Loucy (cell line): ENCODE measurements at regions not wholly inside any gene's neighbourhood (a gene's known extent, or its start where the extent isn't known, plus 50 kb on each side); places are given as distances from the start of the nearest gene placed in this dataset.

Experiments
- H2AFZ ChIP-seq: fragments of 200-600 bp; sonication (generic); 2 replicates; pipeline ENCODE4 v1.6.0; 2016; ENCODE audit warnings: antibody characterized with exemption, mild to moderate bottlenecking, low read length, moderate library complexity
- H3F3A ChIP-seq: fragments of 200-600 bp; 2 replicates; pipeline ENCODE4 v1.6.0; 2016; ENCODE audit warnings: antibody characterized with exemption, low read depth, mild to moderate bottlenecking
- H3K27me3 ChIP-seq: fragments of 200-600 bp; sonication (generic); 2 replicates; pipeline ENCODE4 v1.6.1; 2014; ENCODE audit warnings: low read length, mild to moderate bottlenecking; ENCODE audit not compliant: insufficient read depth, poor library complexity, severe bottlenecking
- H3K36me3 ChIP-seq: fragments of 200-600 bp; sonication (generic); 2 replicates; pipeline ENCODE4 v1.6.1; 2016; ENCODE audit warnings: low read length; ENCODE audit not compliant: insufficient read depth
- H3K4me1 ChIP-seq: fragments of 200-600 bp; sonication (generic); 2 replicates; pipeline ENCODE4 v1.5.1; 2014; ENCODE audit warnings: low read length, mild to moderate bottlenecking; ENCODE audit not compliant: insufficient read depth, poor library complexity, severe bottlenecking
- H3K4me2 ChIP-seq: fragments of 200-600 bp; sonication (generic); 2 replicates; pipeline ENCODE4 v1.6.0; 2014; ENCODE audit warnings: antibody characterized with exemption, low read length, low read depth, mild to moderate bottlenecking; ENCODE audit not compliant: poor library complexity, severe bottlenecking
- H3K4me3 ChIP-seq: fragments of 200-600 bp; sonication (generic); 2 replicates; pipeline ENCODE4 v1.5.1; 2014; ENCODE audit warnings: low read length, mild to moderate bottlenecking, mixed read lengths; ENCODE audit not compliant: poor library complexity, severe bottlenecking
- H3K79me2 ChIP-seq: fragments of 200-600 bp; sonication (generic); 2 replicates; pipeline ENCODE4 v1.6.1; 2014; ENCODE audit warnings: low read length; ENCODE audit not compliant: insufficient read depth
- H3K9ac ChIP-seq: fragments of 200-600 bp; sonication (generic); 2 replicates; pipeline ENCODE4 v1.6.0; 2014; ENCODE audit warnings: mild to moderate bottlenecking, low read depth, low read length, moderate library complexity; ENCODE audit not compliant: poor library complexity, severe bottlenecking
- H3K9me2 ChIP-seq: fragments of 200-600 bp; sonication (generic); replicated peaks from 2 replicates; pipeline ENCODE4 v1.6.1; 2016; ENCODE audit warnings: low read depth, low read length, mixed read lengths
- H3K9me3 ChIP-seq: fragments of 200-600 bp; sonication (generic); 2 replicates; pipeline ENCODE4 v1.6.1; 2014; ENCODE audit warnings: mild to moderate bottlenecking, antibody characterized with exemption, low read length, low read depth; ENCODE audit not compliant: insufficient read depth
- H4K20me1 ChIP-seq: fragments of 200-600 bp; sonication (generic); 2 replicates; pipeline ENCODE4 v1.6.0; 2014; ENCODE audit warnings: antibody characterized with exemption, low read length, mild to moderate bottlenecking; ENCODE audit not compliant: insufficient read depth, poor library complexity, severe bottlenecking
- EZH2phosphoT487 ChIP-seq: fragments of 200-600 bp; IDR thresholded peaks from 2 replicates; pipeline ENCODE4 v1.6.1; 2018; ENCODE audit warnings: antibody characterized with exemption, mild to moderate bottlenecking, moderate library complexity, borderline replicate concordance
- TF ChIP-seq, protein P1 (sequence below): fragments of 200-600 bp; sonication (generic); conservative IDR thresholded peaks from 2 replicates; pipeline ENCODE4 v1.5.1; 2014; ENCODE audit warnings: mild to moderate bottlenecking, antibody characterized with exemption, low read length

DNA sequence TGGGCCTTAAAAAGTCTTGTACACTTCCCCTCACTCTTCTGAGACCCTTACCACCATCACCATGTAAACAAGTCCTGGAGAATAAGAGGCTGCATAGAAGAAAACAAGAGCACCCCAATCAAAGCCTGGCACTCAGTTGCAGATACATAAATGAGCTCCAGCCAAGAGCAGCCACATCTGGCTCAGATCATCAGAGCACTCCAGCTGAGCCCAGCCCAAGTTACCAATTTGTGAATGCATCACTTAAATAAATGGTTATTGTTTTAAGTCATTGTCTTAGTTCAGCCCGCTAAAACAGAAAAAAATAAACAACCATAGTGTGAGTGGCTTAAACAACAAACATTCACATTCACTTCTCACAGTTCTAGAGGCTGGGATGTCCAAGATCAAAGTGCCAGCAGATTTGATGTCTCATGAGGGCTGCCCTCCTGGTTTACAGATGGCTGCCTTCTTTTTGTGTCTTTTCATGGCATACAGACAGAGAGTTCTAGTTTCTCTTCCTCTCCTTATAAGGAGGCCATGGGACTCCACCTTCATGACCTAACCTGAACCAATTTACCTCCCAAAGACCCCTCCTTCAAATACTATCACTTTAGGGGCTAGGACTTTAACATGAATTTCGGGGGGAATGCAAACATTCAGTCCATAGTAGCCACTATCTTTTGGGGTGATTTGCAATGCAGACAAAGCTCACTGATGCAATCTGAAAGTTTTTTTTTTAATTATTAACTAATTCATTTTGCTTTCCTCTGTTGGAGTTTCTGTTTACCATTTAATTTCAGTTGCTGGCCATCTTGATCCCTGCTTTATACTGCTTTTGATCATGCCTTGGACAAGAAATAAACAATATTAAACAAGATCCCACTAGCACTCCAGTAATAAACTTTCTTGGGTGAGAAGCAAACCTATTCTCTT lies 187.5 kb upstream of the ACVR2A start:
- Histone ChIP-seq H3K9me3 (no peaks in the 10 kb centered on the region), H3K4me1 (no peaks in the 10 kb centered on the region), H3K4me2 (no peak overlapping the region), H3K36me3 (no peaks in the 10 kb centered on the region), H3F3A (no peaks in the 10 kb centered on the region), H3K9me2 (no peaks in the 10 kb centered on the region), H2AFZ (no peak overlapping the region), H3K79me2 (no peaks in the 10 kb centered on the region), H3K9ac (no peak overlapping the region), H3K4me3 (no peak overlapping the region), H4K20me1 (no peaks in the 10 kb centered on the region), H3K27me3 (no peaks in the 10 kb centered on the region)
- TF ChIP-seq EZH2phosphoT487 = no peak
- TF ChIP-seq, protein P1, sequence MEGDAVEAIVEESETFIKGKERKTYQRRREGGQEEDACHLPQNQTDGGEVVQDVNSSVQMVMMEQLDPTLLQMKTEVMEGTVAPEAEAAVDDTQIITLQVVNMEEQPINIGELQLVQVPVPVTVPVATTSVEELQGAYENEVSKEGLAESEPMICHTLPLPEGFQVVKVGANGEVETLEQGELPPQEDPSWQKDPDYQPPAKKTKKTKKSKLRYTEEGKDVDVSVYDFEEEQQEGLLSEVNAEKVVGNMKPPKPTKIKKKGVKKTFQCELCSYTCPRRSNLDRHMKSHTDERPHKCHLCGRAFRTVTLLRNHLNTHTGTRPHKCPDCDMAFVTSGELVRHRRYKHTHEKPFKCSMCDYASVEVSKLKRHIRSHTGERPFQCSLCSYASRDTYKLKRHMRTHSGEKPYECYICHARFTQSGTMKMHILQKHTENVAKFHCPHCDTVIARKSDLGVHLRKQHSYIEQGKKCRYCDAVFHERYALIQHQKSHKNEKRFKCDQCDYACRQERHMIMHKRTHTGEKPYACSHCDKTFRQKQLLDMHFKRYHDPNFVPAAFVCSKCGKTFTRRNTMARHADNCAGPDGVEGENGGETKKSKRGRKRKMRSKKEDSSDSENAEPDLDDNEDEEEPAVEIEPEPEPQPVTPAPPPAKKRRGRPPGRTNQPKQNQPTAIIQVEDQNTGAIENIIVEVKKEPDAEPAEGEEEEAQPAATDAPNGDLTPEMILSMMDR = no peak

DNA sequence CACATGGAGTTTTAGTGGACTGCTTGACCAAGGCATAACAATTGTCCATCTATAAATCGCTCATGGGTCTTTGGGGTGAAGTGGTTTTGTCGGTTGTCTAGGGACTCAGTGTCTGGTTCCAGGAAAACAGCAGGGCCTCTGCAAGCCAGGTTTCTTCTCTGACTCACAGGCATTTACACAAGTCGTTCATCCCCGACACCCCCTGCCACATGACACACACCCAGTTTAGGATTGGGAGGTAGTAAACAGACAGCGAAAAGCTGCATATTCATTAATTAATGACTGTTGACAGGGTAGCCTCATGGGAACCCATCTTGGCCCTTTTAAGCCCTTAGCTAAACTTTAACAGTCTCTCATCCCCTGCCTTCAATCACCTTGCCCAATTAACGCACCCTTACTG lies 194.8 kb upstream of the ACVR2A start:
- Histone ChIP-seq H3K4me1 (no peaks in the 10 kb centered on the region), H3K4me2 (no peak overlapping the region), H3F3A (no peaks in the 10 kb centered on the region), H3K27me3 (no peaks in the 10 kb centered on the region), H2AFZ (no peak overlapping the region), H3K9me3 (no peaks in the 10 kb centered on the region), H3K4me3 (no peak overlapping the region), H3K79me2 (no peaks in the 10 kb centered on the region), H3K36me3 (no peaks in the 10 kb centered on the region), H4K20me1 (no peaks in the 10 kb centered on the region), H3K9ac (no peak overlapping the region), H3K9me2 (no peaks in the 10 kb centered on the region)
- TF ChIP-seq, protein P1 = no peak
- no peak for TF ChIP-seq EZH2phosphoT487

DNA sequence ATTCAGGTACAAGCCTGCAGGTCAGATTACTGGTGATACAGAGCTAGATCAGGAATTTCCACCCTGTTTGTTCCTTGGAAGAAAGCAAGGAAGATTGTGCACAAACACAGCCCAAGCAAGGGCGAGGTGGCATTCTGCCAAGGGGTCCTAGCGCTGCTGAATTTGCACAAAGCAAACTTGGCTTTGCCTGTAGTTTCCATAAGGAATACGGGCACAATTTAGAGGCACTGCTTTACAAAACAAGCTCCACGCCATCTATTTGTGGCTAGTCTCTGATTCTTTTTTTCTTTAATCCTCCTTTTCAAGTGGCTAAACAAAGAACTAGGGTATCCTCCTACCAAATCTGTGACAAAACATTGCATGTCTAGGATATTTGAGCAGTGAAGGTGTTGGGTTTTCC lies 195.5 kb upstream of the ACVR2A start:
- TF ChIP-seq, protein P1 = no peak
- TF ChIP-seq EZH2phosphoT487 = no peak
- H2AFZ ChIP-seq = no peak overlapping the region
- no peak overlapping the region for H3K4me2 ChIP-seq
- H3F3A ChIP-seq = no peaks in the 10 kb centered on the region
- no peak overlapping the region for H3K9ac ChIP-seq
- no peak overlapping the region for H3K4me3 ChIP-seq
- no peaks in the 10 kb centered on the region for H3K4me1 ChIP-seq
- no peaks in the 10 kb centered on the region for H3K36me3 ChIP-seq
- H3K9me2 ChIP-seq = no peaks in the 10 kb centered on the region
- H3K9me3 ChIP-seq = no peaks in the 10 kb centered on the region
- no peaks in the 10 kb centered on the region for H3K27me3 ChIP-seq
- no peaks in the 10 kb centered on the region for H4K20me1 ChIP-seq
- no peaks in the 10 kb centered on the region for H3K79me2 ChIP-seq
